ENCODE measurements at regions not wholly inside any gene's neighbourhood (a gene's known extent, or its start where the extent isn't known, plus 50 kb on each side); places are given as distances from the start of the nearest gene placed in this dataset.
"Not testable (repeated sequence)": the region's sequence is repeated elsewhere in the genome, so short reads cannot be mapped to it uniquely, and the experiment has no call there.

DNA sequence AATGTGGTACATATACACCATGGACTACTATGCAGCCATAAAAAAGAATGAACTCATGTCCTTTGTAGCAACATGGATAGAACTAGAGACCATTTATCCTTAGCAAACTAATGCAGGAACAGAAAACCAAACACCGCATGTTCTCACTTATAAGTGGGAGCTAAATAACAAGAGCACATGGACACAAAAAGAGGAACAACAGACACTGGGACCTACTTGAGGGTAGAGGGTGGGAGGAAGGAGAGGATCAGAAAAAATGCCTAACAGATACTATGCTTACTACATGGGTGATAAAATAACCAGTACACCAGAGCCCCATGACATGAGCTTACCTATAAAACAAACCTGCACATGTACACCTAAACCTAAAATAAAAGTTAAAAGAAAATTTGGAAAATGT lies 82.0 kb upstream of the ADRB2 start:
- not testable (repeated sequence) for DNase-seq

DNA sequence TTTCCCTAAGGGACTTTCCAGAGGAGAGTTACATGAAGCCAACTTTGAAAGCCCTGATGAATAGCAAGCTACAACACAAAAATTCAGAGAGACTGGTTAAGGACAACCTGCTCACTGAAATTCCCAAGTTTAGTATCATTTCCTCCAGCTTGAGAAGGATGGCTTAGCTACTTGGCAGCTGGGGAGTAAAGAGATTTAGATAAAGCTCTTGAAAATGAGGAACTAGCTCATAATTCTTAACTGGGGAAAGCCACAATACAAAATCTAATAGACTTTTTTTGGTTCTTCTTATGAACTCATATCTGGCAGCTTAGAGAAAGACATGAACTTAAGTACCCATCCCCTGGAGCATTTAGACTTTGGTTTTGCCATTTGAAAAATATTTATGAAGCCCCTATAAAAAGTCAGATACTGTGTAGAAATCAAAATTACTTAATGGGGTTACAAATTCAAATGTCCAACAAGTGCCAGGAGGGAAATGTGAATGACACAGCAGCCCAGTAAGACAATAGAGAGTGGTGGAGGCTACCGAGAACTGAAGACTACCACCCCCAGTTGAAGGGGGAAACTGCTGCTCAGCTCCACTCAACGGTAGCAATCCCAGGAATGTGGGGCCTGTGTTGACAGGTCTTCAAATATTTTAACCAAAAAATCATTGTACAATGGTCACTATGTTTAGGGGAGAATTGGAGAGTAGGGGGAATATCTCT lies 79.4 kb upstream of the ADRB2 start:
- DNase-seq = no peak

DNA sequence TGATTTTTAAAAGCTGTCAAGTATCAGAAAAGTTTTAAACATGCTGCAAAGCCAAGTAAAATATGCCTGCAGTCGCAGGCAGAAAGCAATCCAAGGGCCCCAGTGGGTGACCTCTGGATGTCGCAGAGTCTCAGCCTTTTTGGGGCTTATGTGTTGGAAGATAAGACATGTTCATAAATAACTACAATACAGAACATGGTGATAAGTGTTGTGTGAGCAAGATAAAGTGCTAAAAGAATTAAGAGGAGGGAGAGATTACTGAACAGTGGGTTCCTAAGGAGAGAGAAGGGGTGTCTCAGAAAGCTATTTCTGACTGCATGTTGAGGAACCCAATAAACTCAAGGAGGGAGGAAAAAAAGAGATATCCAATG lies 78.9 kb upstream of the ADRB2 start:
- DNase-seq = no peak

DNA sequence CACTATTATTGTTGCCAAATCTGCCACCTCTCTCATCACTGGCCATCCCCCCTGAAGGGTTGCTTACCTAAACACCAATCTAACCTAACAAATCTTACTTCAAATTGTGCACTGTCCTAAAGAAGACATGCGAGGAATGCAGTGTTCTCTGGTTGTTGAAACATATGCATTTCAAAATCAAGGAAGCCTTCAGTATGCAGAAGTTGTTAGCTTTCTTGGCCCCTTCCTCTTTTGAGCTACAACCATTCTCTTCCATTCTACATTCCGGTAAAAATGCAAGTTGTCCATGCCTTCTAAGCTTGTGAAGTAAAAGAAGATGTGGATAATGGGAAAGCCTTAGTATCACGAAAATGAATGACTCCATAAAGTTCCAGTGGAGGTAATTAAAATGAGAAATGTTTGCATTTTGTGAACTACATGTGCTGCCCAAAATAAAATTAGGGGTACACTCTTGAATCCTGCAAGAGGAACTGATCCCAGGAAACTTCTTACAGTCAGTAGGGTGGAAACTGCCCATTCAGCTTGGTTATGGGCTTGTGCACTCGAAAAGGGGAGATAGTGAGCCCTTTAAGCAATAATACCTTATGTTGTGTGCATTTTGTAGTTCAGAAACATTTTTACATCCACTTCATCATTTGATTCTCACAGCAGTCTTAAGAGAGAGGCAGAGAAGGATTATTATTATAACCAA lies 77.6 kb upstream of the ADRB2 start:
- no peak for DNase-seq

DNA sequence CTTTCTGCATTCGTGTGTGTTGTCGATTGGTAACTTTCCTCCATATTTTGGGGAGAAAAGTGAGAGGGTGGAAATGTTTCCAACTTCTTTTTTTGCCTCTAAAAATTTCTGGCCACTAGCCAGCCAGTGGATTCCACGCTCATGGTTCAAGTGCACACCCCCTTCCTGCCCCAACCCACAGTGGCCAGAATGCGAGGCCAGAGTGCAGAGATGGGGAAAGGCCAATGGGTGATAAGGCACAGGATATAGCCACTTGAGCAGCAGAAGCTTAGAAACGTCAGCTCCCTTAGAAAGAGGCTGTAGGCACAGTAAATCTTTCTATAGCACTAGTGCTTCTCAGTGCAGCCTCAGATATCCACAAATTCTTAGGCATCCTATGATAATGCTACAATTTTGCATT lies 75.8 kb upstream of the ADRB2 start:
- no peak for DNase-seq

DNA sequence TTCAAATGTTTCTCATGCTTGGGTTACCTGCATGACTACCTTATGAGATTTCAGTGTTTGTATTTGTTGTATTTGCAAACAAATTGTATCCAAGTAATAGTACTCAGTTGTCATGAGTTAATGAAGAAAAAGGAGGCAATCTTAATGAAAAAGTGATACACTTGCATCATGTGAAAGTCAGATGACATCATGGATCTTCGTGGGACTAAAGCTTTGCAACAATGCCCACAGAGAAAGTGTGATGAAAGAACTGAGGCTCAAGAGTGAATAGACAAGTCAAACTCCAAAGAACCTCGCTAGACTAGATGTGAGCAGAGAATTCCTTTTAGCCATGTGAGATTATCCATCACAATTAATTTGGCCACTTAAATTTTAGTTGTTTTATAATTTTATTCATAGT lies 75.4 kb upstream of the ADRB2 start:
- DNase-seq = no peak

DNA sequence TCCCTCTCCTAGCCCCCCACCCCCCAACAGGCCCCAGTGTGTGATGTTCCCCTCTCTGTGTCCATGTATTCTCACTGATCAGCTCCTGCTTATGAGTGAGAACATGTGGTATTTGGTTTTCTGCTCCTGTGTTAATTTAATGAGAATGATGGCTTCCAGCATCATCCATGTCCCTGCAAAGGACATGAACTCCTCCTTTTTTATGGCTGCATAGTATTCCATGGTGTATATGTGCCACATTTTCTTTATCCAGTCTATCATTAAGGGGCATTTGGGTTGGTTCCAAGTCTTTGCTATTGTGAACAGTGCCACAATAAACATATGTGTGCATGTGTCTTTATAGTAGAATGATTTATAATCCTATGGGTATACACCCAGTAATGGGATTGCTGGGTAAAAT lies 74.0 kb upstream of the ADRB2 start:
- not testable (repeated sequence) for DNase-seq

DNA sequence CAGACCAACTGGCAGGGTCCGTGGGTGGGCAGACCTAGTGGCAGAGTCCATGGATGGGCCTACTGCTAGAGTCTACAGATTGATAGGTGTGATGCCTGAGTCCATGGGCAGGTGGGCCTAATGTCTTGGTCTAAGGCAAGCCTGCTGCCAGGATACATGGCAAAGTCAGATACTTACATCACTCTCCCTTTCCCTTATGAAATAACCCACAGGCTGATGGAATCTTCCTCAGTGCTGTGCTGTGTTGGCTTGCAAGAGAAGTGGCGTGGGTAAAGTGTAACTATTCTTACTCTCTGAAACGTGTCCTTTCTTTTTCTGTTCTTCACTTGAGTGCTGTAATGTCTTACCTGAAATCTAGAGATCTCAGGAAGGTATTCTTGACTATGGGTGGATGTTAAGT lies 67.3 kb upstream of the ADRB2 start:
- DNase-seq = no peak

DNA sequence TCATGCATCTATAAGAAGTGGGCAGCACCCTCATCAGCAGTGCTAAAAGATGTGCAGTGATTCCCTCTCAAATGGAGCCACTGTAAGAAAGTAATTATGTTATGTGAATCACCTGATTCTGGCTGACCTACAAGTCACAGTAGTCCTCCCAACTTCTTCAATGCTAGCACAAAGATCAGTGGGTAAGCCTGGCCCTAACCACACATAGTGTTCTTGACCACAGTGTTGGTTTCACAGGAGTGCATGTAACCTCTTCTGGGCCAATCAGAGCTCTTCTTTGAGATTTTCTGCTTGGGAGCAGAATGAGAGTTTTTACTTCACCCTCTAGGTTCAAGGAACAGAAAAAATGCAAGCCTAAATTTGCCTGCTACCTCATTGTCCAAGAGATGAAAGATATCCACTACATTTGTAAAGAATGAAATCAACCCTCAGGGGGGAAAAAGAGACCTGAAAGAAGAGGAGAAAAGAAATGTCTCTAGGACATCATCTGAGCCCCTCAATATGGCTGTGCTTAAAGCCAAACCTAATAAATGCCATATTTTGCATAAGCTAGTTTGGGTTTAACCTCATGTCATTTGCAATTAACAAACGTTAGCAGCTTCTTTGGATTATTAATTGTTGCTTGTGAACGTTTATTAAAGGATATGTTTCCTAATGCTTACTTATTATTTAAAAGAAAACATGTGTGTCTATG lies 65.3 kb upstream of the ADRB2 start:
- no peak for DNase-seq

DNA sequence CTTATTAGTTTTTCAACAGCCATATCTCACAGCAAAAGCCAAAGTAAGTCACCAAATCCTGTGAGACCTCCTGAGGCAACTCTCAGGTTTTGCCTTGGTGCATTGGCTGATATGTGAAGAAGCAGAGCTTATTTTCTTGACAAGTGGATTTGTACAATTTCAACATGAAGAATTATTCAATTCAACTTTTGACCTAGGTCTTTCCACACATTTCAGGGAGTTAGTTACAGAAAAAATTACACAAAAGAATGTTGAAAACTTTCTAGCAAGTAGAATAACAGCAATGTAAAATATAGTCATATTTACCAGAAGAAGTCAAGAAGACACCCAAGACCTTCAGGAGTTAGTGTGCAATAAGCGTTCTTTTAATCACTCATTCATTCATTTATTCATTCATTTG lies 62.4 kb upstream of the ADRB2 start:
- no peak for DNase-seq

DNA sequence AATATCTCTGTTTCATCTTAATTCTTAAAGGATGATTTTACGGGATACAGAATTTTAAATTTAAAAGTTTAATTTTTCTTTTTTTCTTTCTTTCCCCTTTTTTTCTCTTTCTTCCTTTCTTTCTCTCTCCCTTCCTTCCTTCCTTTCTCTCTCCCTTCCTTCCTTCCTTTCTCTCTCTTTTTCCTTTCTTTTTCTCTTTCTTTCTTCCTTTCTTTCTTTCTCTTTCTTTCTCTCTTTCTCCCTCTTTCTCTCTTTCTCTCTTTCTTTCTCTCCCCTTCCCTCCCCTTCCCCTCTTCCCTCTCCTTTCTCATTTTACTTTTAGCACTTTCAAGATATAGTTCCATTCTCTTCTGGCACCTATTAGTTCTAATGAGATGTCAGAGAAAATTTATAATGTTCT lies 61.4 kb upstream of the ADRB2 start:
- no peak for DNase-seq

DNA sequence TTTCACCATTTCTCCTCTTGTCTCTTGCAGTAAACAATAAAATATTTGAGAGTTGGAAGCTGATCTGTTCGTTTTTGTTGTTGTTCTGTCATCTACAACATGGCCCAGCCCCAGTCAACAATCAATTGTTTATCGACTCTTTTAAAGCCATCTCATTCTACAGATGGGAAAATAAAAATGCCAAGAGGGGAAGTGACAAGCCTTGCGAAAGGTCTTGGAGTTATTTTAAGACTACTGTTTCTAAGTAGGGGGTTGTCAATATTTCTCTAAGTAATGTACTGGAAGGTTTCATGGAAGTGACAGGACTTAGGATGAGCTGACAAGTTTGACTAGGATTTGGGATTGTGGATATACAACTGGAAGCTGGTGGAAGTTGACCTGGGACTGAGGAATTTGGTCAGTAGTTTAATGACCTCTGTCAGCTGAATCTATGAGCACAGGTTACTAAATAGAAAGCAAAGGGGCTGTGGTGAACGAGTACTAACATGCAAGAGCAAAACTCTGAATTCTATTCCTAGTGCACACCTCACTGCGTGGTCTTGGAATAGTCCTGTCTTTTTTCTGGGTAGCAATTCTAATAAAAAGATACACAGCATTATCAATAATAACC lies 57.5 kb upstream of the ADRB2 start:
- DNase-seq = no peak

DNA sequence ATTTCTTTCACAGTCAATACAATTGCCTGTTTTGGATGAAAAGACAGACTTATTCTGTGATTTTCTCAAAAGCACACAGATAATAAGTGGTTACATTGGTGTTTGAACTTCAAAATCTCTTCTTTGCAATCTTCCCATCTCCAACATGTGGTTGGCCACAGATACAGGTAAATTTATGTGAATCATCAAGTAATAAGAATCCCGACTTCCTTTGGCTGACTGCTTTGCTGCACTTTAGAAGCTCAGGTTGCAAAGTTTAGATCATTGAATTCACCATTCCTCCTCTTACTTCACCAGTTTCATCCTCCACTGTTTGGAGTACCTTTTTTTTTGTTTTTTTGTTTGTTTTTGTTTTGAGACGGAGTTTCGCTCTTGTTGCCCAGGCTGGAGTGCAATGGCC lies 56.5 kb upstream of the ADRB2 start:
- no peak for DNase-seq

DNA sequence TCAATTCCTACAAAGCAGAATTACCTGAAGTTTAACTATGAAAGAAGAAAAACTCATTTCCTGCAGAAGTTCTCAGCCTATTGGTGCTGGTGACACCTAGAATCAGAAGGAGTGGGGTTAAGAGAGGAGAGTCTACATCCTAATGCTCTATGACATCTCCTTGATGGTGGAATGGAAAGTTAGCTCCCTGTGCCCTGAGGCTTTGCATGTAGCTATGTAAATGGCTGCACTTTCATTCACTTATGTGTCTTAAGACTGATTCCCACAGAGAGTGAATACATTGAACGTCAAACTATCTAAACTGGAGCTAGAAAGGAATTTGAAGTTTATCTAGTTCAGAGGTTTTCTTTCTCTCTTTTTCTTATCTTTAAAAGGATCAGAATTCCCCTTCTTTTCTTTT lies 52.1 kb upstream of the ADRB2 start:
- no peak for DNase-seq

DNA sequence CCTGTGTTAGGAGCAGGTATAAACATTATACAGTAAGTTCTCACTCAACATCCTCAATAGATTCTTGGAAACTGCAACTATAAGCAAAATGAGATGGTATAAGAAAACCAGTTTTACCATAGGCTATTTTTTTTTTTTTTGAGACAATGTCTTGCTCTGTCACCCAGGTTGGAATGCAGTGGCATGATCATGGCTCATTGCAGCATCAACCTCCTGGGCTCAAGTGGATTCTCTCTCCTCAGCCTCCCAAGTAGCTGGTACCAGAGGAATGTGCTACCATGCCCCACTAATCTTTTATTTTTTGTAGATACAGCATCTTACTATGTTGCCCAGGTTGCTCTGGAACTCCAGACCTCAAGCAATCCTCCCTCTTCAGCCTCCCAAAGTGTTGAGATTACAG lies 50.1 kb upstream of the ADRB2 start:
- DNase-seq = no peak

Data from DMS79 (cell line).